ENCODE measurements at regions not wholly inside any gene's neighbourhood (a gene's known extent, or its start where the extent isn't known, plus 50 kb on each side); places are given as distances from the start of the nearest gene placed in this dataset.
"Not testable (repeated sequence)": the region's sequence is repeated elsewhere in the genome, so short reads cannot be mapped to it uniquely, and the experiment has no call there.

DNA sequence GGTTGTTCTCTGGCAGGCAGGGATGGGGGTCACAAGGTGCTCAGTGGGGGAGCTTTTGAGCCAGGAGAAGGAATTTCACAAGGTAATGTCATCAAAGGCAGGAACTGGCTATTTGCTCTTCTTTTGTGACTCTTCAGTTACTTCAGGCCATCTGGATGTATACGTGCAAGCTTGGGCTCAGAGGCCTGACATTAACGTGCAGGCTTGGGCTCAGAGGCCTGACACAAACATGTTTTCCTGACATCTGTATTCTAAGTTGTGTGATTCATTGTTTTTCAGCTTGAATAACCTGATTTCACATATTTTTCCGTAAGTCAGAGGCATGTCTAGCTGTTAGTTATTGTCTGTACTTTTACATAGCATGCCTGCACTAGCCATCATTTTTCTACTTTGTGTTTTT, 118.2 kb upstream of the FOLH1 start:
- not testable (repeated sequence) for DNase-seq (ENCODE audit: low read depth, low spot score)

DNA sequence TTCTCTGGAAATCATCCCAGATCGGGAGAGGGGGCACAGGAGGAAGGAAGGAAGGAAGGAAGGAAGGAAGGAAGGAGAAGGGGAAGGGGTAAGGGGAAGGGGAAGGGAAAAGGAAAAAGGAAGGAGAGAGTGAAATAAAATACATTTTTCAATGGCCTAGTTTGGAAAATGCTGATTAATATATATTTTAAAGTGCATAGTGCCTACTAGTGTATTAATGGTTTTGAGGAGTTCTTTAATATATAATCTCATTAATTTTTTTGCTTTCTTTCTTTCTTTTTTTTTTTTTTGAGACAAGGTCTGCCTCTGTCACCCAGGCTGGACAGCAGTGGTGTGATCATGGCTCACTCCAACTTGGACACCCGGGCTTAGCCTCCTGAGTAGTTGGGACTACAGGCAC, 107.8 kb upstream of the FOLH1 start:
- DNase-seq (ENCODE audit: low read depth, low spot score), result no peak

GRCh38 chr11:49303080-49303479, 94.7 kb upstream of the FOLH1 start:
- no peak for DNase-seq (ENCODE audit: low read depth, low spot score)

DNA sequence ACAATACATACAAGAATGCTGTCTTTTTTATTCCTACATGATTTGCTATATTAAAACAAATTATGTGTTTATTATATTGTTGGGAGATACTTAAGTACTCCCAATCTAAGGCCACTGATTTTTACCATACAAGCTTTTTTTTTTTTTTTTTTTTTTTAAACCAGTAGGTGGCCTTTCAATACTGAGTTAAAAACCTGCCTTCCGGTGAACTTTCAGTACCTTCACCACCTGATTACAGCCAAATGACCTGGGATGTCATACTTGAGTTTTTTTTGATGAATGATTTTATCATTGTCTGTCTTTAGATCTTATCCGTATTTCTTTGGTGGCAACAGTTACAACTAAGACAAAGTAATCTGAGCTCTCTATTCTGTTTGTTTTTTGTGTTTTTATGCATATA, 94.0 kb upstream of the FOLH1 start:
- DNase-seq (ENCODE audit: low read depth, low spot score), result no peak

DNA sequence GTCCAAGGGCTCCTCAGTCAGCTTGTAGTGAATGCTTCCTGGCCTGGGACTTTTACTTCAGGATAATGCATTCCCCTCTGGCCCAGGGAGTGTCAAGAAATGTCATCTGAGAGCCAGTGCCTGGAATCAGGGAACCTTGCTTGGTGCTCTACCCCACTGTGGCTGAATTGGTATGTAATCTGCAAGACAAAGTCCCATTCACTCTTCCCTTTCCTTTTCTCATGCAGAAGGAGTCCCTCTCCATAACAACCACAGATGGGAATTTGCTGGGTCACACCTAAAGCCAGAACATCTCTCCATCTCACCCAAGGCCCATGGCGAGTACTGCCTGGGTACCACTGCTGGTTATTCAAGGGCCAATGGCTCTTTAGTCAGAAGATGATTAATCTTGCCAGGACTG, 89.6 kb upstream of the FOLH1 start:
- DNase-seq (ENCODE audit: low read depth, low spot score), result peak; percentile 68

- DNase-seq (ENCODE audit: low read depth, low spot score), result not testable (repeated sequence)
Measured at GRCh38 chr11:49283911-49284310, 75.5 kb upstream of the FOLH1 start.

DNA sequence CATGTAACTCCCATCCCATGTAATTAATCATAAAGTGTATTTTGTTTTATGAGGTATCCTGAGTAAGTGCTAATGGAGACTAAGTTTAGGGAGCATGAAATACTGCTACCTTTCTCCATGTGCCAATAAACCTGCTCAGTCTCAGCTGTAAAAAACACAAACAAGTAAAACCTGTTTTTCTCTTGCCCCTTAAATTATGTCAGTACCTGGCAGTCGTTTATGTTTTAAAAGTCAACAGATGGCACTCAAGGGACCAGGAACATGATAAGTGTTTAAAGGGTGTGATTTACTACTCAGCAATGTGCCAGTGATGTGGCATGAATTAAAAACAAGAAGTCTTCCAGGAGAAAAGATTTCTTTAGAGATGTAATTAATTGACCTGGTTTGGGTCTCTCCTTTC, 74.9 kb upstream of the FOLH1 start:
- peak; percentile 17 for DNase-seq (ENCODE audit: low read depth, low spot score)

GRCh38 chr11:49282125-49282524, 73.7 kb upstream of the FOLH1 start:
- not testable (repeated sequence) for DNase-seq (ENCODE audit: low read depth, low spot score)

DNA sequence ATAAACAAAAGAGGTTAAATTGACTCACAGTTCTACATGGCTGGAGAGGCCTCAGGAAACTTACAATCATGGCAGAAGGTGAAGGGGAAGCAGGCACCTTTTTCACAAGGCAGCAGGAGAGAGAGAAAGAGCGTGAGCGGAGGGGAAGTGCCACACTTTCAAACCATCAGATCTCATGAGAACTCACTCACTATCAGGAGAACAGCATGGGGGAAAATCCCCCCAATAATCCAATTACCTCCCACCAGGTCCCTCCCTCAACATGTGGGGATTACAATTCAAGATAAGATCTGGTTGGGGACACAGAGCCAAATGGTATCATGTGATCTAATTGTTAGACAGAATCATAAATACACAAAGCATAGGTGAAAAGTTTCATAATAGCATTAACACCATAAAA, 69.5 kb upstream of the FOLH1 start:
- DNase-seq (ENCODE audit: low read depth, low spot score), result not testable (repeated sequence)
